ENCODE measurements at regions not wholly inside any gene's neighbourhood (a gene's known extent, or its start where the extent isn't known, plus 50 kb on each side); places are given as distances from the start of the nearest gene placed in this dataset.

DNA sequence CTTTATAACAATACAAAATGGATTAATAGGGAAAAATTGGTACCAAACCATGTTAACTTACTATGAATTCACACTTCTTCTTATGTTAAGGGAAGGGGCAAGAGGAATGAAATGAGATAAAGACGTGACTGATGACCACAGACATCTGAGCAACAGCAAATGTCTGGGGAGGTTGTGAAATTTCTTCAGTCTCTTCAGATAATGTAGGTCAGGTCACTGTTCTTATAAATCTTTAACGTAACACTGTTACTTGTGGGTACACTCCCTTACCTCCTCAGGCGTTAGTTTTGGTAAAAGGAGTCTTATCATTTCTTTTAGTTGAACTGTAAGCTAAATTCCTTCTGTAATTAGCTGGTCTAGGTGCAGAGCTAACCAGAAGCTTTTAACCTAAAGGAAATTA, 405.0 kb upstream of the LRFN5 start:
- TF ChIP-seq ZFX (IDR thresholded peaks at IDR 0.05; ENCODE audit: borderline replicate concordance), result no peak
- TF ChIP-seq, protein P1, sequence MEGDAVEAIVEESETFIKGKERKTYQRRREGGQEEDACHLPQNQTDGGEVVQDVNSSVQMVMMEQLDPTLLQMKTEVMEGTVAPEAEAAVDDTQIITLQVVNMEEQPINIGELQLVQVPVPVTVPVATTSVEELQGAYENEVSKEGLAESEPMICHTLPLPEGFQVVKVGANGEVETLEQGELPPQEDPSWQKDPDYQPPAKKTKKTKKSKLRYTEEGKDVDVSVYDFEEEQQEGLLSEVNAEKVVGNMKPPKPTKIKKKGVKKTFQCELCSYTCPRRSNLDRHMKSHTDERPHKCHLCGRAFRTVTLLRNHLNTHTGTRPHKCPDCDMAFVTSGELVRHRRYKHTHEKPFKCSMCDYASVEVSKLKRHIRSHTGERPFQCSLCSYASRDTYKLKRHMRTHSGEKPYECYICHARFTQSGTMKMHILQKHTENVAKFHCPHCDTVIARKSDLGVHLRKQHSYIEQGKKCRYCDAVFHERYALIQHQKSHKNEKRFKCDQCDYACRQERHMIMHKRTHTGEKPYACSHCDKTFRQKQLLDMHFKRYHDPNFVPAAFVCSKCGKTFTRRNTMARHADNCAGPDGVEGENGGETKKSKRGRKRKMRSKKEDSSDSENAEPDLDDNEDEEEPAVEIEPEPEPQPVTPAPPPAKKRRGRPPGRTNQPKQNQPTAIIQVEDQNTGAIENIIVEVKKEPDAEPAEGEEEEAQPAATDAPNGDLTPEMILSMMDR (IDR thresholded peaks at IDR 0.05), result no peak
- H3K27ac ChIP-seq, result no peak overlapping the region

DNA sequence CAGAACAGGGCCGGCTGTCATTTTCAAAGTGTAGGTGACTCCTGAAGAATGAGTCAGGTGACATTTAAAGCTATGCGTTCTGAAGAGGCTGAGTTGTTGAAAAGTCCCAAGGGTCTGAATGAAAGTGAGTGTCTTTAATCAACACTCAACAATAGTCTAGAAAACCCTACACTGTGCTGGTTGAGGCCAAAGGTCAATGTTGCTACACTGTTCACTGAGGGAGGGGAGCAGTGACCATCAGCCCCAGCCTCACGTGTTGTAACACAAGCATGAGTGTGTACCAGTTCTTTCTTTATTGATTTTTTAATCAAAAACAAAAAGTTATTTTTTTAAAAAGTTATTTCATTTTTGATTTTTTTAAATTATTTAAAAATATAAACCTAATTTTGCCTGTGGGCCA, 418.8 kb upstream of the LRFN5 start:
- H3K27ac ChIP-seq, result no peak overlapping the region
- TF ChIP-seq ZFX (IDR thresholded peaks at IDR 0.05; ENCODE audit: borderline replicate concordance), result no peak
- TF ChIP-seq, protein P1 (IDR thresholded peaks at IDR 0.05), result no peak

DNA sequence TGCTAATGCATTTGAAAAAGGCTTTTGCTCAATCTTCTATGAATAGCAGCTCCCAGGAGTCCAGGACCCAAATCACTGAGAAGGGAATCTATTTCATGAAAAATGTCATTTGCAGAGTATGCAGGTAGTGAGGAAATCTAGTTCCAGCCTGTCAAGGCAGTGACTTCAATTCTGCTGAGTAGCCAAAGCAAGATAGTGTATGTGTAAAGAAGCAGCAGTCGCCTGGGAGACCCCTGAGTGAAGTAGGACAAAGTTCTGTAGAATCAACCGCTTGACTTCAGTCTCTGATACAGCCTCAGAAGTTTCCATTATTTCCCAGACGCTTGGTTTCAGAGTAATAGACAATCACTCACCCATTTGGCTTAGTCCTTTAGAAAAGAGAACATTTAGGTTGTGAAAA, 435.6 kb upstream of the LRFN5 start:
- no peak for TF ChIP-seq ZFX (IDR thresholded peaks at IDR 0.05; ENCODE audit: borderline replicate concordance)
- H3K27ac ChIP-seq, result no peak overlapping the region

DNA sequence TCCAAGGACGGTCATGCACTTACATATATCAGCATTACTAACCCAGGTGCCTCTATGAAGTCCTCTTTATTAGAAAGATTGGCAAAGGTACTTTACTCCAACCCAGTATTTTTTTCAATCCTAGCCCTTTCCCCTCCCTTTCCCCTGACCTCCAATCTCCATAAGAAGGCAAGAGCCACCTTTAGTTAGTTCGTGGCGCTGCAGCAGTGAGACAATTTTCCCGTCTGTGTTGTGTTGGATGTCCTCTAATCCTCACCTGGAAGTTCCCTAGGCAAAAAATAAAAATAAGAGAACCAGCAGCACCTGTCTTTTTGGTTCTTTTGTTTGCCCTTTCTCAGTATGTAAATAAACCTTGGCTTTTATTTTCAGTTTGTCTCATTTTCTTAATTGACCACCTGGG, 439.6 kb upstream of the LRFN5 start:
- TF ChIP-seq, protein P1 (IDR thresholded peaks at IDR 0.05), result no peak
- TF ChIP-seq ZFX (IDR thresholded peaks at IDR 0.05; ENCODE audit: borderline replicate concordance), result no peak
- H3K27ac ChIP-seq, result no peak overlapping the region

DNA sequence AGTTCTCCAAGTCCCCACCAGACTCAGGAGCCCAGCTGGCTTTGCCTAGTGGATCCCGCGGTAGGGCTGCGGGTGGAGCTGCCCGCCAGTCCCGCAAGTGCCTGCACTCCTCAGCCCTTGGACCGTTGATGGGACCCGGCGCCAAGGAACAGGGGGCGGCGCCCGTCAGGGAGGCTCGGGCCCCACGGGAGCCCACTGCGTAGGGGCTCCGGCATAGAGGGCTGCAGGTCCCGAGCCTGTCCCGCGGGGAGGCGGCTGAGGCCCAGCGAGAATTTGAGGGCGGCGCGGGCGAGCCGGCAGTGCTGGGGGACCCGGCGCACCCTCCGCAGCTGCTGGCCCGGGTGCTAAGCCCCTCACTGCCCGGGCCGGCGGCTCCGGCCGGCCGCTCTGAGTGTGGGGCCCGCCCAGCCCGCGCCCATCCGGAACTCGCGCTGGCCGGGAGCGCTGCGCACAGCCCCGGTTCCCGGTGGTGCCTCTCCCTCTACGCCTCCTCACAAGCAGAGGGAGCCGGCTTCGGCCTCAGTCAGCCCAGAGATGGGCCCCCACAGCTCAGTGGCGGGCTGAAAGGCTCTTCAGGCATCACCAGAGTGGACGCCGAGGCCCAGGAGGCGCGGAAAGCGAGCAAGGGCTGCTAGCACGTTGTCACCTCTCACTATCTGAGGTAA, 452.4 kb upstream of the LRFN5 start:
- TF ChIP-seq, protein P1 (IDR thresholded peaks at IDR 0.05), result no peak
- TF ChIP-seq ZFX (IDR thresholded peaks at IDR 0.05; ENCODE audit: borderline replicate concordance), result no peak
- H3K27ac ChIP-seq, result no peak overlapping the region

DNA sequence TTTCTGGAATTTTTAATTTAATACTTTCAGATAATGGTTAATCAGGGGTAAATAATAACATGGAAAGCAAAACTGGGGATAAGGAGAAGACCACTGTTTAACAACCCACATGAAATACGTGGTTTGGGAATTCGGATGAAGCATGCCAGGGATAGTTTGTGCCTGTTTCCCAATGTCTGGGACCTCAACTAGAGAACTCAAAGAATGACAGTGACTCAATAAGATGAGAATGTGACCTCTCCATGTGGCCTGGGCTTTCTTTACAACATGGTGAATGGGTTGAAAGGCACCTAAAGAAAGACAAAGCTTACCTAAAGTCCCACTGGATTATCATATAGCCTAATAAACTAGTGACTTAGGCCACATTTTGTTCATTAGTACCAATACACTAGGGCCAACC, 460.3 kb upstream of the LRFN5 start:
- TF ChIP-seq, protein P1 (IDR thresholded peaks at IDR 0.05), result no peak
- no peak for TF ChIP-seq ZFX (IDR thresholded peaks at IDR 0.05; ENCODE audit: borderline replicate concordance)
- H3K27ac ChIP-seq, result no peak overlapping the region

DNA sequence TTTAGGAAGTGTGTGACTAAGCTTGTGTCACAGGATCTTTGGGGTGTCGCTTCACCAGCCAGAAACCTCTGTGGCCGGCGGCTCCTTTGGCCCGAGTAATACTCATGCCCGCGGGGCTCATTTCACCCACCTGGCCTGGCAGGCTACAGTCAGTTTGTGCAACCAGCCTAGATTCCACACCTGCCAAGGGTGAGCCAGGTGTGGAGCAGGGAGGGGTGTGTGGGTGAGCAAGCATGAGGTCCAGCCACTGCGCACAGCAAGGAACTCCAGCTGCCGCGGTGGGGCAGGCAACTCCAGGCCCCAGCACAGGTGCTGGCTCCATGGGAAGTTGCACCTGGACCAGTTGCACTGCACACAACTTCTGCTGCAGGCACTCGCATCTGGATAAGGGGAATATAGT, 462.3 kb upstream of the LRFN5 start:
- TF ChIP-seq ZFX (IDR thresholded peaks at IDR 0.05; ENCODE audit: borderline replicate concordance), result no peak
- TF ChIP-seq, protein P1 (IDR thresholded peaks at IDR 0.05), result no peak
- H3K27ac ChIP-seq, result no peak overlapping the region

DNA sequence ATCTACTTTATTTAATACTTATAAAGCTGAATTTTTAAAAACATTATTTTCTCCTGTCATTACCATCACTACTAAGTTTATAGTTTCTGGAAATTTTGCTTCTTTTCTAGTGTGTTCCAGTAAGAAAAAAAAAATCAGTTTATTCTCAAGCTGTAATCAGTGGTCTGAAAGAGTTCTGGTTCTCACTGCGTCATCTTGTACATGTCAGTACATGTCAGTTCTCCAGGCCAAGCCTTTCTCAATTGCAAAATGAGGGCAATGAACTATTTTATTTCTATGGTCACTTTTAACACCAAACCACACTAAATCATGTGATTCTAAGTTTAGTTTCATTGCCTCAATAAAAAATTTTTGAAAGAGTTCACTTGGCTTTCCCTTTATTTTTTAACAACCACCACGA, 468.9 kb upstream of the LRFN5 start:
- TF ChIP-seq ZFX (IDR thresholded peaks at IDR 0.05; ENCODE audit: borderline replicate concordance), result no peak
- TF ChIP-seq, protein P1 (IDR thresholded peaks at IDR 0.05), result no peak
- H3K27ac ChIP-seq, result no peak overlapping the region

Data from 22Rv1 (cell line).